Prostate gland (tissue), 2 donors: ENCODE measurements at regions not wholly inside any gene's neighbourhood (a gene's known extent, or its start where the extent isn't known, plus 50 kb on each side); places are given as distances from the start of the nearest gene placed in this dataset.

ENCODE experiments used
- POLR2AphosphoS5 ChIP-seq: sonication (generic); formaldehyde crosslinking; IDR thresholded peaks from one replicate; pipeline ENCODE4 v1.6.1; 2017; ENCODE audit warnings: antibody characterized with exemption
- TF ChIP-seq, protein P1 (sequence below), 4 experiments: fragments of 200-600 bp in 2 of 4; fragments of 450-650 bp in 2 of 4; sonication (generic) in 2 of 4; IDR thresholded peaks; 1 replicate in 3 of 4; 2 replicates in 1 of 4; pipeline ENCODE4 v1.5.1; 2016 to 2019; ENCODE audit warnings: antibody characterized with exemption in 4 of 4, mild to moderate bottlenecking in 2 of 4, moderate library complexity in 2 of 4

DNA sequence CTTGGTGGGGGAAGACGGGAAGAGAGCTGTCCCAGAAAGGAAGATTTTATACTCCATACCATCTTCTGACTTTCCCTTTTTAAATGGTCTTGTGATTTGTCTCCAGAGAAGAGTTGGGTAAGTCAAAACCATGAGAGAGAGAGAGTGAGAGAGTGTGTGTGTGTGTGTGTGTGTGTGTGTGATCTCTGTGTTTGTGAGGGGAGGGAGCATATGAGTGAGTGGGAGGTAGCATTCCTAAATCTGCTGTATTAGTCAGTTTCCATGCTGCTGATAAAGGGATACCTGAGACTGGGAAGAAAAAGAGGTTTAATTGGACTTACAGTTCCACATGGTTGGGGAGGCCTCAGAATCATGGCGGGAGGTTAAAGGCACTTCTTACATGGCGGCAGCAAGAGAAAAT is 102.0 kb upstream of the VANGL1 start:
- no peak for TF ChIP-seq POLR2AphosphoS5
- TF ChIP-seq, protein P1, sequence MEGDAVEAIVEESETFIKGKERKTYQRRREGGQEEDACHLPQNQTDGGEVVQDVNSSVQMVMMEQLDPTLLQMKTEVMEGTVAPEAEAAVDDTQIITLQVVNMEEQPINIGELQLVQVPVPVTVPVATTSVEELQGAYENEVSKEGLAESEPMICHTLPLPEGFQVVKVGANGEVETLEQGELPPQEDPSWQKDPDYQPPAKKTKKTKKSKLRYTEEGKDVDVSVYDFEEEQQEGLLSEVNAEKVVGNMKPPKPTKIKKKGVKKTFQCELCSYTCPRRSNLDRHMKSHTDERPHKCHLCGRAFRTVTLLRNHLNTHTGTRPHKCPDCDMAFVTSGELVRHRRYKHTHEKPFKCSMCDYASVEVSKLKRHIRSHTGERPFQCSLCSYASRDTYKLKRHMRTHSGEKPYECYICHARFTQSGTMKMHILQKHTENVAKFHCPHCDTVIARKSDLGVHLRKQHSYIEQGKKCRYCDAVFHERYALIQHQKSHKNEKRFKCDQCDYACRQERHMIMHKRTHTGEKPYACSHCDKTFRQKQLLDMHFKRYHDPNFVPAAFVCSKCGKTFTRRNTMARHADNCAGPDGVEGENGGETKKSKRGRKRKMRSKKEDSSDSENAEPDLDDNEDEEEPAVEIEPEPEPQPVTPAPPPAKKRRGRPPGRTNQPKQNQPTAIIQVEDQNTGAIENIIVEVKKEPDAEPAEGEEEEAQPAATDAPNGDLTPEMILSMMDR (IDR thresholded peaks at IDR 0.05) = no peak
